Tibial artery (tissue), 4 donors: ENCODE measurements at regions not wholly inside any gene's neighbourhood (a gene's known extent, or its start where the extent isn't known, plus 50 kb on each side); places are given as distances from the start of the nearest gene placed in this dataset.

Experiments used
- DNase-seq, 2 donors: peaks; one replicate each; pipeline ENCODE4 v3.0.0-alpha.2; 2019
- H3K27ac ChIP-seq, 2 donors: fragments of 200-600 bp; sonication (generic) in 1 of 2; 1 replicate in 1 of 2; 2 replicates in 1 of 2; pipeline ENCODE4 v1.5.1; 2018 to 2019; ENCODE audit warnings: mild to moderate bottlenecking in 1 of 2
- H3K27me3 ChIP-seq, 2 donors: fragments of 200-600 bp; sonication (generic) in 1 of 2; one replicate each; pipeline versions ENCODE4 v1.5.1 to v1.6.0; 2016 to 2019
- H3K36me3 ChIP-seq, 3 donors: fragments of 200-600 bp; sonication (generic) in 2 of 3; one replicate each; pipeline ENCODE4 v1.5.1; 2016 to 2019; ENCODE audit warnings: mild to moderate bottlenecking in 2 of 3
- H3K4me1 ChIP-seq, 4 donors: fragments of 200-600 bp; sonication (generic) in 2 of 4; 1 replicate in 3 of 4; 2 replicates in 1 of 4; pipeline ENCODE4 v1.5.1; 2016 to 2019
- H3K4me3 ChIP-seq, 2 donors: fragments of 200-600 bp; sonication (generic) in 1 of 2; 1 replicate in 1 of 2; 2 replicates in 1 of 2; pipeline ENCODE4 v1.5.1; 2018 to 2019; ENCODE audit warnings: mild to moderate bottlenecking in 2 of 2
- H3K9me3 ChIP-seq, 3 donors: fragments of 200-600 bp; sonication (generic) in 1 of 3; one replicate each; pipeline ENCODE4 v1.5.1; 2016 to 2019
- intact Hi-C: fragments of 100-400 bp; cut with DNase I; formaldehyde crosslinking; loops from one replicate; pipeline ENCODE4 v1.15.0; 2023; ENCODE audit warnings: low total_unique reads
- TF ChIP-seq, protein P1 (sequence below), 2 experiments: fragments of 200-600 bp in 1 of 2; fragments of 450-650 bp in 1 of 2; IDR thresholded peaks; one replicate each; pipeline ENCODE4 v1.5.1; 2017 to 2019; ENCODE audit warnings: antibody characterized with exemption in 2 of 2, mild to moderate bottlenecking in 1 of 2, moderate library complexity in 1 of 2

- no peaks in the 10 kb centered on the region for H3K36me3 ChIP-seq
- TF ChIP-seq, protein P1, sequence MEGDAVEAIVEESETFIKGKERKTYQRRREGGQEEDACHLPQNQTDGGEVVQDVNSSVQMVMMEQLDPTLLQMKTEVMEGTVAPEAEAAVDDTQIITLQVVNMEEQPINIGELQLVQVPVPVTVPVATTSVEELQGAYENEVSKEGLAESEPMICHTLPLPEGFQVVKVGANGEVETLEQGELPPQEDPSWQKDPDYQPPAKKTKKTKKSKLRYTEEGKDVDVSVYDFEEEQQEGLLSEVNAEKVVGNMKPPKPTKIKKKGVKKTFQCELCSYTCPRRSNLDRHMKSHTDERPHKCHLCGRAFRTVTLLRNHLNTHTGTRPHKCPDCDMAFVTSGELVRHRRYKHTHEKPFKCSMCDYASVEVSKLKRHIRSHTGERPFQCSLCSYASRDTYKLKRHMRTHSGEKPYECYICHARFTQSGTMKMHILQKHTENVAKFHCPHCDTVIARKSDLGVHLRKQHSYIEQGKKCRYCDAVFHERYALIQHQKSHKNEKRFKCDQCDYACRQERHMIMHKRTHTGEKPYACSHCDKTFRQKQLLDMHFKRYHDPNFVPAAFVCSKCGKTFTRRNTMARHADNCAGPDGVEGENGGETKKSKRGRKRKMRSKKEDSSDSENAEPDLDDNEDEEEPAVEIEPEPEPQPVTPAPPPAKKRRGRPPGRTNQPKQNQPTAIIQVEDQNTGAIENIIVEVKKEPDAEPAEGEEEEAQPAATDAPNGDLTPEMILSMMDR (IDR thresholded peaks at IDR 0.05) = no peak
- no peak overlapping the region for H3K27ac ChIP-seq
- intact Hi-C loops = no loop called here
- no peaks in the 10 kb centered on the region for H3K4me1 ChIP-seq
- H3K4me3 ChIP-seq = no peak overlapping the region
- no peak for DNase-seq
- H3K27me3 ChIP-seq = no peaks in the 10 kb centered on the region
- H3K9me3 ChIP-seq = no peaks in the 10 kb centered on the region
Observed at GRCh38 chr4:19346636-19347035, 905.1 kb upstream of the SLIT2 start.

DNA sequence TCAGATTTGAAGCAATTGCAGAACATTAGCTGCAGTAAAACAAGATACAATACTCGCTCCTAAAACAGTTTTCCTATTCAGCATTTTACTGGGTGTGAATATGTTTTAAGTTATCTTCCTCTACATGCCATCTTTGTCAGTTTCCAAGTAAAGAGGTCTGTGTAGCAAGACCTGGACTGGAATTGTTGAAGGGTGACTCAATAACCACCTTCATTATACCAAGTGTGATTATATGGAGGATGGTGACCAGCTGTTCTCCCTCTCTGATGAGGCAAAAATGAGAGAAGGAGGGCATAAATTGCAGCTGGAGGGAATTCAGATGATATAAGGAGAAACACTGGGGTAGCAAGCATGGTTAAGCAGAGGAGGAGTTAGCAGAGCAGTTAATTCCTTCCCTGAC, 922.1 kb upstream of the SLIT2 start:
- intact Hi-C loops = no loop called here
- Histone ChIP-seq H3K4me3 (no peak overlapping the region), H3K4me1 (no peaks in the 10 kb centered on the region), H3K27me3 (no peaks in the 10 kb centered on the region), H3K9me3 (no peaks in the 10 kb centered on the region), H3K27ac (no peak overlapping the region), H3K36me3 (no peaks in the 10 kb centered on the region)
- DNase-seq = no peak
- TF ChIP-seq, protein P1 (IDR thresholded peaks at IDR 0.05) = no peak

- intact Hi-C loops = no loop called here
- no peaks in the 10 kb centered on the region for H3K9me3 ChIP-seq
- TF ChIP-seq, protein P1 (IDR thresholded peaks at IDR 0.05) = no peak
Observed at GRCh38 chr4:19329077-19329476, 922.6 kb upstream of the SLIT2 start.

GRCh38 chr4:19327364-19327763, 924.3 kb upstream of the SLIT2 start:
- H3K4me1 ChIP-seq = no peaks in the 10 kb centered on the region
- no peaks in the 10 kb centered on the region for H3K27me3 ChIP-seq
- no peaks in the 10 kb centered on the region for H3K9me3 ChIP-seq
- DNase-seq = no peak
- TF ChIP-seq, protein P1 (IDR thresholded peaks at IDR 0.05) = no peak
- intact Hi-C loops = no loop called here
- H3K36me3 ChIP-seq = no peaks in the 10 kb centered on the region
- no peak overlapping the region for H3K27ac ChIP-seq
- no peak overlapping the region for H3K4me3 ChIP-seq

More at GRCh38 chr4:19329077-19329476, 922.6 kb upstream of the SLIT2 start:
- Histone ChIP-seq H3K4me1 (no peaks in the 10 kb centered on the region), H3K27me3 (no peaks in the 10 kb centered on the region), H3K27ac (no peak overlapping the region), H3K36me3 (no peaks in the 10 kb centered on the region), H3K4me3 (no peak overlapping the region)
- no peak for DNase-seq

DNA sequence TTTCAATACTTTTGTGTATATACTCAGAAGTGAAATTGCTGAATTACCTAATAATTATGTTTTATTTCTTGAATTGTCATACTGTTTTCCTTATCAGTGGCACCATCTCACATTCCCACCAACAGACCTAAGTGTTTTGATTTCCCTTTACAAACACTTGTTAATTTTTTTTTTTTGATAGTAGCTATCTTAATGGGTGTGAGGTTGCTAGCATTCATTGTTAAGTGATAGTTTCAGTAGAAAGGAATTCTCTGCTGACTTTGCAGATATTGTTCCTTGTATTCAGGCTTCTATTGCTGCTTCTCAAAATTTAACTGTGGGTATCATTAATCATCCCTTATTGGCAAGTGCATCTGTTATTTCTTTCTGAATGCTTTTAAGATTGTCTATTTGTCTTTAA, 927.5 kb upstream of the SLIT2 start:
- no peaks in the 10 kb centered on the region for H3K27me3 ChIP-seq
- no peak overlapping the region for H3K27ac ChIP-seq
- no peaks in the 10 kb centered on the region for H3K4me1 ChIP-seq
- intact Hi-C loops = no loop called here
- H3K9me3 ChIP-seq = no peaks in the 10 kb centered on the region
- no peak for DNase-seq
- no peaks in the 10 kb centered on the region for H3K36me3 ChIP-seq
- TF ChIP-seq, protein P1 (IDR thresholded peaks at IDR 0.05) = no peak
- H3K4me3 ChIP-seq = no peak overlapping the region

- intact Hi-C loops = no loop called here
- Histone ChIP-seq H3K27ac (no peak overlapping the region), H3K36me3 (no peaks in the 10 kb centered on the region), H3K27me3 (no peaks in the 10 kb centered on the region), H3K4me1 (no peaks in the 10 kb centered on the region), H3K4me3 (no peak overlapping the region), H3K9me3 (no peaks in the 10 kb centered on the region)
- TF ChIP-seq, protein P1 (IDR thresholded peaks at IDR 0.05) = no peak
- no peak for DNase-seq
Observed at GRCh38 chr4:19319607-19320006, 932.1 kb upstream of the SLIT2 start.
